ENCODE measurements at regions not wholly inside any gene's neighbourhood (a gene's known extent, or its start where the extent isn't known, plus 50 kb on each side); places are given as distances from the start of the nearest gene placed in this dataset.

GRCh38 chr20:11852189-11852588 is 65.5 kb upstream of the BTBD3 start:
- no peak for TF ChIP-seq CTCF (IDR thresholded peaks at IDR 0.05; ENCODE audit: insufficient read depth, low read depth, low read length)
- TF ChIP-seq EZH2 (IDR thresholded peaks at IDR 0.05; ENCODE audit: insufficient read depth, low read length): no peak
